Endodermal cell (in vitro differentiated cells): ENCODE measurements at regions not wholly inside any gene's neighbourhood (a gene's known extent, or its start where the extent isn't known, plus 50 kb on each side); places are given as distances from the start of the nearest gene placed in this dataset.

Source experiments
- DNase-seq: peaks from one replicate; pipeline ENCODE4 v3.0.0-alpha.2; 2017
- H3K27ac ChIP-seq: 2 replicates; pipeline ENCODE4 v1.5.1; 2013; ENCODE audit warnings: mild to moderate bottlenecking, low read depth, low read length, moderate library complexity
- H3K27me3 ChIP-seq: 2 replicates; pipeline ENCODE4 v1.6.1; 2013; ENCODE audit warnings: mild to moderate bottlenecking, low read length, moderate library complexity; ENCODE audit not compliant: insufficient read depth, control insufficient read depth, poor library complexity, severe bottlenecking
- H3K36me3 ChIP-seq: 2 replicates; pipeline ENCODE4 v1.7.0; 2013; ENCODE audit warnings: mild to moderate bottlenecking, low read length, moderate library complexity; ENCODE audit not compliant: control insufficient read depth, insufficient read depth
- H3K4me1 ChIP-seq: one replicate; pipeline ENCODE4 v1.7.0; 2013; ENCODE audit warnings: low read length; ENCODE audit not compliant: control insufficient read depth, insufficient read depth
- H3K4me3 ChIP-seq: 2 replicates; pipeline ENCODE4 v1.5.1; 2013; ENCODE audit warnings: mild to moderate bottlenecking, low read length, moderate library complexity
- H3K9ac ChIP-seq: 2 replicates; pipeline ENCODE4 v1.6.1; 2013; ENCODE audit warnings: mild to moderate bottlenecking, low read length, moderate library complexity; ENCODE audit not compliant: poor library complexity, severe bottlenecking; ENCODE audit errors: extremely low read depth
- H3K9me3 ChIP-seq: 2 replicates; pipeline ENCODE4 v1.6.1; 2013; ENCODE audit warnings: mild to moderate bottlenecking, low read length, moderate library complexity; ENCODE audit not compliant: control insufficient read depth
- H3K27ac Mint-ChIP-seq: 2 replicates; pipeline ENCODE4 v1.8.0; 2020; ENCODE audit warnings: mixed read lengths
- H3K27me3 Mint-ChIP-seq: 2 replicates; pipeline ENCODE4 v1.8.0; 2021; ENCODE audit warnings: mild to moderate bottlenecking, mixed read lengths; ENCODE audit not compliant: insufficient read depth
- H3K36me3 Mint-ChIP-seq: 2 replicates; pipeline ENCODE4 v1.8.0; 2020; ENCODE audit warnings: low read depth, mixed read lengths
- H3K4me1 Mint-ChIP-seq: 2 replicates; pipeline ENCODE4 v1.8.0; 2020; ENCODE audit warnings: mixed read lengths
- H3K4me3 Mint-ChIP-seq: 2 replicates; pipeline ENCODE4 v1.8.0; 2020; ENCODE audit warnings: mild to moderate bottlenecking, moderate library complexity, mixed read lengths
- H3K9me3 Mint-ChIP-seq: 2 replicates; pipeline ENCODE4 v1.8.0; 2020; ENCODE audit warnings: mild to moderate bottlenecking, mixed read lengths
- WGBS, 2 experiments: methylation state at CpG; one replicate each; pipeline versions ENCODE4 v1.1.5 to v1.1.7; 2013; ENCODE audit warnings: missing lambda C conversion rate in 2 of 2, mixed read lengths in 1 of 2; ENCODE audit not compliant: insufficient coverage in 1 of 2, insufficient read length in 1 of 2; 5-methylcytosine and 5-hydroxymethylcytosine counted together
- TF ChIP-seq, protein P1 (sequence below): fragments of 200-600 bp; sonication (generic); conservative IDR thresholded peaks from 2 replicates; pipeline ENCODE4 v1.5.0; 2021; ENCODE audit warnings: antibody characterized with exemption, mild to moderate bottlenecking

- H3K27me3 Mint-ChIP-seq: peaks cover 2% of the 10 kb centered on the region
- TF ChIP-seq, protein P1, sequence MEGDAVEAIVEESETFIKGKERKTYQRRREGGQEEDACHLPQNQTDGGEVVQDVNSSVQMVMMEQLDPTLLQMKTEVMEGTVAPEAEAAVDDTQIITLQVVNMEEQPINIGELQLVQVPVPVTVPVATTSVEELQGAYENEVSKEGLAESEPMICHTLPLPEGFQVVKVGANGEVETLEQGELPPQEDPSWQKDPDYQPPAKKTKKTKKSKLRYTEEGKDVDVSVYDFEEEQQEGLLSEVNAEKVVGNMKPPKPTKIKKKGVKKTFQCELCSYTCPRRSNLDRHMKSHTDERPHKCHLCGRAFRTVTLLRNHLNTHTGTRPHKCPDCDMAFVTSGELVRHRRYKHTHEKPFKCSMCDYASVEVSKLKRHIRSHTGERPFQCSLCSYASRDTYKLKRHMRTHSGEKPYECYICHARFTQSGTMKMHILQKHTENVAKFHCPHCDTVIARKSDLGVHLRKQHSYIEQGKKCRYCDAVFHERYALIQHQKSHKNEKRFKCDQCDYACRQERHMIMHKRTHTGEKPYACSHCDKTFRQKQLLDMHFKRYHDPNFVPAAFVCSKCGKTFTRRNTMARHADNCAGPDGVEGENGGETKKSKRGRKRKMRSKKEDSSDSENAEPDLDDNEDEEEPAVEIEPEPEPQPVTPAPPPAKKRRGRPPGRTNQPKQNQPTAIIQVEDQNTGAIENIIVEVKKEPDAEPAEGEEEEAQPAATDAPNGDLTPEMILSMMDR: no peak
Measured at GRCh38 chr21:36610201-36610600, 88.7 kb upstream of the SIM2 start.

GRCh38 chr21:36610935-36611334 is 88.0 kb upstream of the SIM2 start:
- Mint-ChIP-seq H3K36me3 (no peaks in the 10 kb centered on the region), H3K4me3 (no peak overlapping the region), H3K9me3 (peaks cover 17% of the 10 kb centered on the region), H3K27ac (no peak overlapping the region), H3K4me1 (no peaks in the 10 kb centered on the region), H3K27me3 (peaks cover 5% of the 10 kb centered on the region)
- H3K27me3 ChIP-seq: no peaks in the 10 kb centered on the region
- no peaks in the 10 kb centered on the region for H3K36me3 ChIP-seq
- TF ChIP-seq, protein P1: no peak
- peaks cover 2% of the 10 kb centered on the region for H3K9me3 ChIP-seq
- H3K4me3 ChIP-seq: no peak overlapping the region
- no peak overlapping the region for H3K9ac ChIP-seq
- 88 to 93% methylated on average over 7 of the region's 7 CpGs for WGBS, 2 experiments
- no peak for DNase-seq
- H3K4me1 ChIP-seq: no peaks in the 10 kb centered on the region
- H3K27ac ChIP-seq: no peak overlapping the region

More at GRCh38 chr21:36610201-36610600, 88.7 kb upstream of the SIM2 start:
- no peaks in the 10 kb centered on the region for H3K4me1 ChIP-seq
- no peaks in the 10 kb centered on the region for H3K9me3 ChIP-seq
- Mint-ChIP-seq H3K4me1 (no peaks in the 10 kb centered on the region), H3K36me3 (no peaks in the 10 kb centered on the region), H3K9me3 (peaks cover 11% of the 10 kb centered on the region), H3K4me3 (no peak overlapping the region), H3K27ac (no peak overlapping the region)
- no peaks in the 10 kb centered on the region for H3K36me3 ChIP-seq
- 84% methylated on average over 1 of the region's 1 CpG; no CpG with 5 or more reads in 1 of the 2 experiments for WGBS, 2 experiments
- no peak overlapping the region for H3K4me3 ChIP-seq
- H3K9ac ChIP-seq: no peak overlapping the region
- H3K27ac ChIP-seq: no peak overlapping the region
- H3K27me3 ChIP-seq: no peaks in the 10 kb centered on the region
- DNase-seq: no peak

DNA sequence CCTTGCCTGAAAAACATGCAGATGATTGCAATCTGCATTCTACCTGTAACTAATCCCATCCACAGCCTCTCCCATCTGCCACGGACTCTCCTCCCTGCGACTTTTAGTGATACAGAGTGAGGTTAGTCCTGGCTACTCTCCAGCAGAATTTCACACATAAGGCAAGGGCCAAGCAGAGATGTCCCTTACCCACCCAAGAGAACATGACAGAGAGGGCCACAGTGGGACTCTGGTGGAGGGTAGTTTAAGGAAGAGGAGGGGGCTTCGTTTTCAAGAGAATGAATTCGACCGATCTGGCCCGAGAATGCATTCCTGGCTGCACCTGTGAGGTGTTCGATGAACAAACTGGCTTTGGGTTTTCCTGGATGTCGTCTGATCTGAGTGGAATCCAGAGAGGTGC is 87.5 kb upstream of the SIM2 start:
- peaks cover 7% of the 10 kb centered on the region for H3K9me3 ChIP-seq
- H3K9me3 Mint-ChIP-seq: peaks cover 21% of the 10 kb centered on the region
- no peak overlapping the region for H3K27ac ChIP-seq
- H3K4me3 Mint-ChIP-seq: no peak overlapping the region
- no peak overlapping the region for H3K4me3 ChIP-seq
- no peak overlapping the region for H3K9ac ChIP-seq
- no peaks in the 10 kb centered on the region for H3K36me3 ChIP-seq
- no peaks in the 10 kb centered on the region for H3K27me3 ChIP-seq
- H3K4me1 Mint-ChIP-seq: no peaks in the 10 kb centered on the region
- H3K27me3 Mint-ChIP-seq: peaks cover 5% of the 10 kb centered on the region
- no peak for DNase-seq
- no peaks in the 10 kb centered on the region for H3K36me3 Mint-ChIP-seq
- 87 to 90% methylated on average over 6 to 8 of the region's 8 CpGs for WGBS, 2 experiments
- TF ChIP-seq, protein P1: no peak
- H3K4me1 ChIP-seq: no peaks in the 10 kb centered on the region
- H3K27ac Mint-ChIP-seq: no peak overlapping the region
